HS-27A (cell line): ENCODE measurements at regions not wholly inside any gene's neighbourhood (a gene's known extent, or its start where the extent isn't known, plus 50 kb on each side); places are given as distances from the start of the nearest gene placed in this dataset.

Source experiments
- DNase-seq: peaks from one replicate; pipeline ENCODE4 v3.0.0-alpha.2; 2012; ENCODE audit warnings: low read depth, missing footprints

GRCh38 chr5:8641786-8642505 lies 773.0 kb downstream of the MTRR start:
- DNase-seq: no peak

GRCh38 chr5:8644377-8644776 lies 775.4 kb downstream of the MTRR start:
- no peak for DNase-seq

GRCh38 chr5:8647111-8647510 lies 778.2 kb downstream of the MTRR start:
- no peak for DNase-seq

GRCh38 chr5:8650186-8650585 lies 781.2 kb downstream of the MTRR start:
- DNase-seq: peak; percentile 45

GRCh38 chr5:8660133-8660893 lies 791.4 kb downstream of the MTRR start:
- DNase-seq: no peak

- DNase-seq: no peak
Observed at GRCh38 chr5:8663374-8663773, 794.4 kb downstream of the MTRR start.

- no peak for DNase-seq
Observed at GRCh38 chr5:8675182-8675581, 806.2 kb downstream of the MTRR start.

- no peak for DNase-seq
Observed at GRCh38 chr5:8676695-8677094, 807.7 kb downstream of the MTRR start.

GRCh38 chr5:8682381-8682780 lies 813.4 kb downstream of the MTRR start:
- DNase-seq: no peak

- DNase-seq: no peak
Observed at GRCh38 chr5:8683496-8683895, 814.5 kb downstream of the MTRR start.

- no peak for DNase-seq
Observed at GRCh38 chr5:8685704-8686103, 816.8 kb downstream of the MTRR start.

- no peak for DNase-seq
Observed at GRCh38 chr5:8686707-8687106, 817.8 kb downstream of the MTRR start.

GRCh38 chr5:8689773-8690172 lies 820.8 kb downstream of the MTRR start:
- DNase-seq: no peak

GRCh38 chr5:8691221-8691620 lies 822.3 kb downstream of the MTRR start:
- DNase-seq: no peak

- no peak for DNase-seq
Observed at GRCh38 chr5:8693341-8693844, 824.4 kb downstream of the MTRR start.

GRCh38 chr5:8694545-8694944 lies 825.6 kb downstream of the MTRR start:
- no peak for DNase-seq

GRCh38 chr5:8695902-8696845 lies 827.2 kb downstream of the MTRR start:
- no peak for DNase-seq

GRCh38 chr5:8700222-8700621 lies 831.3 kb downstream of the MTRR start:
- no peak for DNase-seq

- no peak for DNase-seq
Observed at GRCh38 chr5:8700671-8701070, 831.7 kb downstream of the MTRR start.

GRCh38 chr5:8701251-8701650 lies 832.3 kb downstream of the MTRR start:
- DNase-seq: no peak

- DNase-seq: no peak
Observed at GRCh38 chr5:8710426-8710930, 835.4 kb downstream of the SEMA5A start.

GRCh38 chr5:8714198-8714597 lies 831.7 kb downstream of the SEMA5A start:
- no peak for DNase-seq
